SH-SY5Y (cell line): ENCODE measurements at regions not wholly inside any gene's neighbourhood (a gene's known extent, or its start where the extent isn't known, plus 50 kb on each side); places are given as distances from the start of the nearest gene placed in this dataset.

ENCODE experiments used
- GATA2 ChIP-seq: IDR thresholded peaks from 2 replicates; pipeline ENCODE4 v1.6.1; 2011; ENCODE audit warnings: mild to moderate bottlenecking, low read depth, low read length
- GATA3 ChIP-seq: IDR thresholded peaks from 2 replicates; pipeline ENCODE4 v1.6.1; 2011; ENCODE audit warnings: low read depth, mild to moderate bottlenecking, low read length, moderate library complexity

GRCh38 chr18:63061303-63061702 lies 258.3 kb downstream of the BCL2 start:
- TF ChIP-seq GATA2 (no peak), GATA3 (no peak)
